MCF 10A (cell line): ENCODE measurements at regions not wholly inside any gene's neighbourhood (a gene's known extent, or its start where the extent isn't known, plus 50 kb on each side); places are given as distances from the start of the nearest gene placed in this dataset.

Experiments used
- BruUV-seq: library from RNA; stranded (reverse); fragments of 400-500 nt; replicated peaks from 2 replicates; lab custom pipeline; 2021; lab: Mats Ljungman, UMichigan
- CTCF ChIA-PET: fragments of 300-600 bp; sonication (Branson Sonifier 250); formaldehyde crosslinking; extraction: SDS; loops from one replicate; lab custom pipeline; 2021; ENCODE audit warnings: antibody characterized with exemption, inconsistent platforms; lab: Yijun Ruan, JAX
- POLR2A ChIA-PET: fragments of 300-600, 350-650 bp; sonication (Branson Sonifier 250); formaldehyde crosslinking; extraction: SDS; loops from one replicate; lab custom pipeline; 2020; ENCODE audit warnings: antibody characterized with exemption, inconsistent platforms; lab: Yijun Ruan, JAX
- DNase-seq: peaks from one replicate; pipeline ENCODE4 v3.0.0-alpha.2; 2018; ENCODE audit not compliant: unreplicated experiment
- H3K27ac Mint-ChIP-seq: one replicate; pipeline ENCODE4 v1.8.0; 2022; ENCODE audit warnings: mild to moderate bottlenecking, low read depth, mixed read lengths; ENCODE audit not compliant: unreplicated experiment
- H3K27me3 Mint-ChIP-seq: one replicate; pipeline ENCODE4 v1.8.0; 2022; ENCODE audit warnings: mixed read lengths; ENCODE audit not compliant: insufficient read depth, unreplicated experiment
- H3K36me3 Mint-ChIP-seq: one replicate; pipeline ENCODE4 v1.8.0; 2022; ENCODE audit warnings: mild to moderate bottlenecking, moderate library complexity, mixed read lengths; ENCODE audit not compliant: insufficient read depth, unreplicated experiment
- H3K4me1 Mint-ChIP-seq: one replicate; pipeline ENCODE4 v1.8.0; 2022; ENCODE audit warnings: mixed read lengths; ENCODE audit not compliant: insufficient read depth, unreplicated experiment
- H3K4me3 Mint-ChIP-seq: one replicate; pipeline ENCODE4 v1.8.0; 2022; ENCODE audit warnings: mild to moderate bottlenecking, moderate library complexity, mixed read lengths; ENCODE audit not compliant: unreplicated experiment
- H3K9me3 Mint-ChIP-seq: one replicate; pipeline ENCODE4 v1.8.0; 2022; ENCODE audit warnings: mixed read lengths; ENCODE audit not compliant: unreplicated experiment
- intact Hi-C: fragments of 100-400 bp; cut with micrococcal nuclease; formaldehyde crosslinking; loops from 2 replicates; pipeline ENCODE4 v1.14.1; 2022
- TF ChIP-seq, protein P1 (sequence below): fragments of 200-600 bp; IDR thresholded peaks from one replicate; pipeline ENCODE4 v1.8.0; 2022; ENCODE audit warnings: antibody characterized with exemption, mild to moderate bottlenecking; ENCODE audit not compliant: unreplicated experiment

DNA sequence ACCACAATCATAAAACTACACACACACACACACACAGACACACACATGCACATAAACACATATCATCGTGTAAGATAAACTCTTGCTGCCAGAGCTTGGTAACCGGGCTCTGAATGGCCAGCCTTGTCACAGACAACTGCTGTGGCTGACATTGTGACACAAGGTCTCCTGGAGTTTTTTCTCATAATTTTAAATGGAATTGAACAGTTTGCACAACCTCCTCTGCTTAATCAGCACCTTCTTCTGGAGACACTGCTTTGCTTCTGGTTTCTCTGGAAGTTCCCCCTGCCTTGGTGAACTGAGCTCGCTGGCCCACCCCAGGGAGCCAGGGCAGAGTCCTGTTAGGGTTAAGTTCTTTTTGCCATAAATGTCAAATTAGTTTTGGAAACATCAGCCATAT is 115.4 kb downstream of the UTP18 start:
- intact Hi-C loops: no loop called here
- POLR2A ChIA-PET: no interaction called here

DNA sequence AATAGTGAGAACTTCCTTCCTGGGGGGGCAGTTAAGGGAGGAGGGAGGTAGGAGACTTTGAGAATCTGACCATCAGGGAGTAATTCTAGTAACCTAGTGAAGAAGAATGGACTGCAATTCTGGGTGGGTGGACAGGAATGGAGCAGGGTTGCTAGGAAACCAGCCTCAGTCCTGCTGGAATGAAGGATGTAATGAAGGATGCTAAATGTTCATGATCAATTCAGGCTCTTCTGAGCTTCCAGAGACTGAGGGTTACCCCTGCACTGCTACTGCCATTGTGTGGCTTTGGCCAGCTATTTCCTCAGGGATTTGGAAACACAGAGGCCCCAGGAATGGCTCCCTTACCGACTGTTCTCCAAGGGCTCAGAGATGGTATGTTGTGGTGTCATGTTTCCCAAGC is 116.4 kb downstream of the UTP18 start:
- H3K4me3 Mint-ChIP-seq: no peak overlapping the region

More for the DNA sequence above, 115.4 kb downstream of the UTP18 start:
- CTCF ChIA-PET: interaction anchor here (0.9 to 8.3 kb wide), 3 partner anchors 85 to 388 kb away, joined by 3 to 100 read pairs (median 4); no protein-coding TSS in a partner anchor
- TF ChIP-seq, protein P1, sequence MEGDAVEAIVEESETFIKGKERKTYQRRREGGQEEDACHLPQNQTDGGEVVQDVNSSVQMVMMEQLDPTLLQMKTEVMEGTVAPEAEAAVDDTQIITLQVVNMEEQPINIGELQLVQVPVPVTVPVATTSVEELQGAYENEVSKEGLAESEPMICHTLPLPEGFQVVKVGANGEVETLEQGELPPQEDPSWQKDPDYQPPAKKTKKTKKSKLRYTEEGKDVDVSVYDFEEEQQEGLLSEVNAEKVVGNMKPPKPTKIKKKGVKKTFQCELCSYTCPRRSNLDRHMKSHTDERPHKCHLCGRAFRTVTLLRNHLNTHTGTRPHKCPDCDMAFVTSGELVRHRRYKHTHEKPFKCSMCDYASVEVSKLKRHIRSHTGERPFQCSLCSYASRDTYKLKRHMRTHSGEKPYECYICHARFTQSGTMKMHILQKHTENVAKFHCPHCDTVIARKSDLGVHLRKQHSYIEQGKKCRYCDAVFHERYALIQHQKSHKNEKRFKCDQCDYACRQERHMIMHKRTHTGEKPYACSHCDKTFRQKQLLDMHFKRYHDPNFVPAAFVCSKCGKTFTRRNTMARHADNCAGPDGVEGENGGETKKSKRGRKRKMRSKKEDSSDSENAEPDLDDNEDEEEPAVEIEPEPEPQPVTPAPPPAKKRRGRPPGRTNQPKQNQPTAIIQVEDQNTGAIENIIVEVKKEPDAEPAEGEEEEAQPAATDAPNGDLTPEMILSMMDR: no peak
- no peaks in the 10 kb centered on the region for H3K27me3 Mint-ChIP-seq
- peaks cover 13% of the 10 kb centered on the region for H3K4me1 Mint-ChIP-seq
- no peak overlapping the region for H3K27ac Mint-ChIP-seq
- H3K4me3 Mint-ChIP-seq: no peak overlapping the region
- no peaks in the 10 kb centered on the region for H3K36me3 Mint-ChIP-seq
- H3K9me3 Mint-ChIP-seq: no peaks in the 10 kb centered on the region
- DNase-seq: no peak
- no TSS peak for BruUV-seq

DNA sequence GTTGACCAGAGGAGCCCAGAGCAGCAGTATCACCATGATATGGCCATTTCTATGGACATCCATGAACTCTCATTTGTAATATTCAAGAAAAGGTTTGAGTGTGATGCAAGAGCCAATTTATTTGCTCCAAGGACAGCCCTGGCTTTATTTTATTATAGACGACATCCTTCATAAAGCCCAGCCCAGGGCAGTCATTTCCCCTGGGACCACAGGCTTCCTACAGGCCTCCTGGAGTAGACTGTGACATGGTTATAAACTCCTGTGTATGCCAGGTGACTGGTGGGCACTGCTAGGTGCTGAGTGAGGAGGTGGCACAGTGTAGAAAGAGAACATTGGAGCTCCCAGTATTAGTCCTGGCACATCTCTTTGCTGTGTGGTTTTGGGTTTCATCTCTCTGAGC is 120.9 kb downstream of the UTP18 start:
- no peak overlapping the region for H3K27ac Mint-ChIP-seq
- no peaks in the 10 kb centered on the region for H3K9me3 Mint-ChIP-seq
- no TSS peak for BruUV-seq
- no peak for DNase-seq
- peaks cover 27% of the 10 kb centered on the region for H3K27me3 Mint-ChIP-seq
- no peak overlapping the region for H3K4me3 Mint-ChIP-seq
- ChIA-PET CTCF (interaction anchor here (0.6 kb wide), 1 partner anchor 24 kb away, joined by 4 read pairs; no protein-coding TSS in a partner anchor), POLR2A (no interaction called here)
- no peaks in the 10 kb centered on the region for H3K4me1 Mint-ChIP-seq
- intact Hi-C loops: no loop called here
- TF ChIP-seq, protein P1: no peak
- H3K36me3 Mint-ChIP-seq: peaks cover 7% of the 10 kb centered on the region

More for the DNA sequence above, 116.4 kb downstream of the UTP18 start:
- CTCF ChIA-PET: interaction anchor here (0.6 to 0.7 kb wide), 2 partner anchors 15 to 111 kb away, joined by 3 to 6 read pairs; no protein-coding TSS in a partner anchor
- intact Hi-C loops: no loop called here
- TF ChIP-seq, protein P1: no peak
- Mint-ChIP-seq H3K27me3 (peaks cover 9% of the 10 kb centered on the region), H3K9me3 (no peaks in the 10 kb centered on the region), H3K27ac (no peak overlapping the region), H3K36me3 (no peaks in the 10 kb centered on the region), H3K4me1 (peaks cover 10% of the 10 kb centered on the region)
- no peak for DNase-seq
- no TSS peak for BruUV-seq
- POLR2A ChIA-PET: no interaction called here

DNA sequence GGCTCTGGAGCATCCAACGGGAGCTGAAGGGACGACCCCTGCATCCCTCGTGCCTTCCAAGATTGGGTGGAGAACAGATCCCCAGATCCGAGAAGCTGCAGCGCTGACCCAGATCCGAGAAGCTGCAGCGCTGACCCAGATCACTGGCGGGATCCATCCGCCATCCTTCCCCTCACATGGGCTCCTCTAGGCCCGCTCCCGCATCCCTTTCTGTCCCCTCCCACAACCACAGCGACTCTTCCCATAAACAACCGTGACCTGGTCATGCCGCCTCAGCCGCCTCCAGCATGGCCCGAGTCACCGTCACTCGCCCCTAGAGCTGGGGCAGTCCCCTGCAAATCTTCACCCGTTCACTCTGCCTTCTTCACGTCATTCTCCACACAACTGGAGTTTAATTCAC is 124.9 kb downstream of the UTP18 start:
- Mint-ChIP-seq H3K27me3 (peaks cover 62% of the 10 kb centered on the region), H3K4me3 (no peak overlapping the region), H3K36me3 (peaks cover 7% of the 10 kb centered on the region), H3K27ac (no peak overlapping the region), H3K9me3 (no peaks in the 10 kb centered on the region), H3K4me1 (no peaks in the 10 kb centered on the region)
- CTCF ChIA-PET: interaction anchor here (0.6 to 0.9 kb wide), 2 partner anchors 13 to 23 kb away, joined by 3 to 4 read pairs; no protein-coding TSS in a partner anchor
- no peak for DNase-seq
- TF ChIP-seq, protein P1: no peak
- intact Hi-C loops: no loop called here
- POLR2A ChIA-PET: no interaction called here
- BruUV-seq: no TSS peak
